Mesendoderm (in vitro differentiated cells): ENCODE measurements at regions not wholly inside any gene's neighbourhood (a gene's known extent, or its start where the extent isn't known, plus 50 kb on each side); places are given as distances from the start of the nearest gene placed in this dataset.

Experiments
- DNase-seq: peaks from one replicate; pipeline ENCODE4 v3.0.0; 2013
- H2AK5ac ChIP-seq: 2 replicates; pipeline ENCODE4 v1.6.1; 2013; ENCODE audit warnings: low read length, inconsistent platforms
- H2BK120ac ChIP-seq: 2 replicates; pipeline ENCODE4 v1.6.1; 2013; ENCODE audit warnings: low read depth, mild to moderate bottlenecking, low read length, moderate library complexity, mixed read lengths
- H2BK15ac ChIP-seq: replicated peaks from 2 replicates; pipeline ENCODE4 v1.6.1; 2013; ENCODE audit warnings: low read depth, mild to moderate bottlenecking, moderate library complexity
- H2BK5ac ChIP-seq: 2 replicates; pipeline ENCODE4 v1.6.1; 2013; ENCODE audit warnings: low read length, inconsistent platforms
- H3K18ac ChIP-seq: 2 replicates; pipeline ENCODE4 v1.6.1; 2013; ENCODE audit warnings: mild to moderate bottlenecking, low read length, mixed read lengths
- H3K23ac ChIP-seq: one replicate; pipeline ENCODE4 v1.6.1; 2013; ENCODE audit warnings: low read length
- H3K27ac ChIP-seq: 2 replicates; pipeline ENCODE4 v1.5.1; 2013; ENCODE audit warnings: low read depth, mild to moderate bottlenecking, inconsistent platforms, low read length, moderate library complexity
- H3K27me3 ChIP-seq: 2 replicates; pipeline ENCODE4 v1.6.1; 2013; ENCODE audit warnings: low read length, control low read depth, mild to moderate bottlenecking, inconsistent platforms; ENCODE audit not compliant: insufficient read depth, poor library complexity
- H3K36me3 ChIP-seq: 2 replicates; pipeline ENCODE4 v1.6.1; 2013; ENCODE audit warnings: low read length, inconsistent platforms; ENCODE audit not compliant: control insufficient read depth, insufficient read depth
- H3K4ac ChIP-seq: one replicate; pipeline ENCODE4 v1.6.1; 2013; ENCODE audit warnings: low read depth, mild to moderate bottlenecking, low read length, moderate library complexity
- H3K4me1 ChIP-seq: 2 replicates; pipeline ENCODE4 v1.6.1; 2013; ENCODE audit warnings: low read depth, low read length, inconsistent platforms; ENCODE audit not compliant: control insufficient read depth
- H3K4me2 ChIP-seq: 2 replicates; pipeline ENCODE4 v1.6.1; 2013; ENCODE audit warnings: low read length
- H3K4me3 ChIP-seq: 2 replicates; pipeline ENCODE4 v1.5.1; 2013; ENCODE audit warnings: mild to moderate bottlenecking, low read length
- H3K56ac ChIP-seq: one replicate; pipeline ENCODE4 v1.6.1; 2013; ENCODE audit warnings: low read length
- H3K79me1 ChIP-seq: 2 replicates; pipeline ENCODE4 v1.6.1; 2013; ENCODE audit warnings: low read length, inconsistent platforms
- H3K79me2 ChIP-seq: 2 replicates; pipeline ENCODE4 v1.6.1; 2013; ENCODE audit warnings: mild to moderate bottlenecking, low read length; ENCODE audit not compliant: control insufficient read depth, insufficient read depth
- H3K9ac ChIP-seq: 2 replicates; pipeline ENCODE4 v1.6.1; 2013; ENCODE audit warnings: low read length, inconsistent platforms
- H4K5ac ChIP-seq: one replicate; pipeline ENCODE4 v1.6.1; 2013; ENCODE audit warnings: low read length
- H4K8ac ChIP-seq: one replicate; pipeline ENCODE4 v1.6.1; 2013; ENCODE audit warnings: low read depth, mild to moderate bottlenecking, control low read depth, low read length, moderate library complexity
- WGBS: extraction: QIAGEN DNeasy Blood & Tissue Kit; methylation state at CpG from one replicate; pipeline ENCODE4 v1.1.7; 2013; ENCODE audit warnings: low lambda C conversion rate, missing lambda C conversion rate; ENCODE audit not compliant: insufficient coverage; ENCODE audit errors: extremely low coverage; 5-methylcytosine and 5-hydroxymethylcytosine counted together

DNA sequence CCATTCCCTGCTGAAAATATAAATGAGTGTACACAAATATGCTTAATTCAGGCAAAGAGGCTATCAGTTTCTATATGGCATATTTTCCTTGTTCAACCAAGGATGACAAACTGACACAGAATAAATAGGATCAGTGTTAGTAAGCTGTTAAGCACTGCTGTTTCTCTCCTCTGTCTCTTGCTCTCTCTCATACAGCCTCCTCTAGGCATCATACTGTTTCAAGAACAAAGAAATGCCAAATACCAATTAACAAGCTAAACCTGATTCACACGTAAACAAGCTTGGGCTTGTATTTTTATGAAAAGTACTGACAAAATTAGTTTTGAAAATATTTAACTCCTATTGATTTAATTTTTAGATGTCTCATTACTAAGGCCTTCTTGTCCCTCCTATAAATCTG, 1027.2 kb upstream of the ACVR2A start:
- Histone ChIP-seq H3K23ac (no peak overlapping the region), H3K4me1 (no peaks in the 10 kb centered on the region), H2BK15ac (no peak overlapping the region), H2BK120ac (no peak overlapping the region), H3K4me3 (no peak overlapping the region), H3K79me2 (no peaks in the 10 kb centered on the region), H4K8ac (no peak overlapping the region), H3K36me3 (no peaks in the 10 kb centered on the region), H3K56ac (no peak overlapping the region), H3K27ac (no peak overlapping the region), H3K9ac (no peak overlapping the region), H3K27me3 (no peaks in the 10 kb centered on the region), H3K4ac (no peak overlapping the region), H3K18ac (no peak overlapping the region), H2AK5ac (no peak overlapping the region), H3K4me2 (no peak overlapping the region), H2BK5ac (no peak overlapping the region), H4K5ac (no peak overlapping the region), H3K79me1 (no peaks in the 10 kb centered on the region)
- WGBS: no CpG with 5 or more reads among the region's 1 CpG
- DNase-seq: peak; percentile 29

DNA sequence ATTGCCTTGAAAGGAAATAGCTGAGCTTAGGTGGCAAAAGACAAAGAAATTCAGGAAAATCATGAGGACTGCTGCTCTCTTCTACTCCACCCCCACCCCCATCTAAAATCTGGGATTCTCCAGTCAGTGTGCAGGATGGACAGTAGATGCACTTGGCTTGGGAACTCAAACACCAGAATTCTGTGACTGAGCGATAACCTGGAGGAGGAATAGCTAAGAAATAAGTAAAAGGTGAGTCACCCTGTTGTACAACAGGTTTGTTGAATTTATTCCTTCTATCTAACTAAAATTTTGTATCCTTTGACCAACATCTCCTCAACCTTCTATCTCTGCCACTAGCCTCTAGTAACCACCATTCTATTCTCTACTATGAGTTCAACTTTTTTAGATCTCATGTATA, 1029.9 kb upstream of the ACVR2A start:
- Histone ChIP-seq H4K8ac (no peak overlapping the region), H2BK5ac (no peak overlapping the region), H4K5ac (no peak overlapping the region), H3K4me3 (no peak overlapping the region), H3K27ac (no peak overlapping the region), H3K4me1 (no peaks in the 10 kb centered on the region), H2BK15ac (no peak overlapping the region), H3K18ac (no peak overlapping the region), H3K23ac (no peak overlapping the region), H3K79me1 (no peaks in the 10 kb centered on the region), H3K36me3 (no peaks in the 10 kb centered on the region), H3K79me2 (no peaks in the 10 kb centered on the region), H3K27me3 (no peaks in the 10 kb centered on the region), H3K4ac (no peak overlapping the region), H3K4me2 (no peak overlapping the region), H2BK120ac (no peak overlapping the region), H2AK5ac (no peak overlapping the region), H3K56ac (no peak overlapping the region), H3K9ac (no peak overlapping the region)
- no peak for DNase-seq
- no CpG with 5 or more reads among the region's 1 CpG for WGBS

DNA sequence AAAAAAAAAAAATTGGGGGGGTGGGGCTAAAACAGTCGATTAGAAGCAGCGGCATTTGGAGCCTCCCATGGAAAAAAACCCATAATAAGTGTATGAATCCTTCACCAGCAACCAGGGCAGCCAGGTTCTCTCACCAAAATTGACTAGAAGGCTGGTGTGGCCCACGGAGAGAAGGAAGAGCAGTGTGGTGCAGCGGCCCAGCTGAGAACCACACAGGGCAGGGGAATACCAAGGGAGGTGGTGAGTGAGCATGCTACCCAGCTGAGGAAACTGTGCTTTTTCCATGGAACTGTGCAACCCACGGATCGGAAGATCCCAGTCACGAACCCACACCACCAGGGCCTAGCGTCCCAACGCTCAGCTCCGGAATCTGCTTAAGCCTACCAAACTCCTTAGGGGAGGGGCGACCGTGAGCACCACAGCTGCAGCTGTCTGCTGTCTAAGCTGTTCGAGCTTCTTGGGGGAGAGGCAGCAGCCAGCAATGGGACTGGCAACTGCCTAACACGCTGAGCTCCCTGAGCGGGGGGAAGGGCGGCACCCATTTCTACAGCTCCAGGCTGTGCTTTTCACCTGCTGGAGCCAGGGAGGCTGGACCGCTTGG, 1037.2 kb upstream of the ACVR2A start:
- no peak overlapping the region for H3K56ac ChIP-seq
- WGBS: no CpG with 5 or more reads among the region's 17 CpGs
- H2AK5ac ChIP-seq: no peak overlapping the region
- no peak overlapping the region for H4K8ac ChIP-seq
- no peak for DNase-seq
- H3K79me2 ChIP-seq: no peaks in the 10 kb centered on the region
- H2BK120ac ChIP-seq: no peak overlapping the region
- H4K5ac ChIP-seq: no peak overlapping the region
- no peaks in the 10 kb centered on the region for H3K27me3 ChIP-seq
- no peak overlapping the region for H3K9ac ChIP-seq
- no peak overlapping the region for H3K4ac ChIP-seq
- no peaks in the 10 kb centered on the region for H3K79me1 ChIP-seq
- no peaks in the 10 kb centered on the region for H3K4me1 ChIP-seq
- H2BK5ac ChIP-seq: no peak overlapping the region
- H3K18ac ChIP-seq: no peak overlapping the region
- no peak overlapping the region for H3K4me3 ChIP-seq
- H3K27ac ChIP-seq: no peak overlapping the region
- no peak overlapping the region for H2BK15ac ChIP-seq
- no peak overlapping the region for H3K23ac ChIP-seq
- no peaks in the 10 kb centered on the region for H3K36me3 ChIP-seq
- no peak overlapping the region for H3K4me2 ChIP-seq

DNA sequence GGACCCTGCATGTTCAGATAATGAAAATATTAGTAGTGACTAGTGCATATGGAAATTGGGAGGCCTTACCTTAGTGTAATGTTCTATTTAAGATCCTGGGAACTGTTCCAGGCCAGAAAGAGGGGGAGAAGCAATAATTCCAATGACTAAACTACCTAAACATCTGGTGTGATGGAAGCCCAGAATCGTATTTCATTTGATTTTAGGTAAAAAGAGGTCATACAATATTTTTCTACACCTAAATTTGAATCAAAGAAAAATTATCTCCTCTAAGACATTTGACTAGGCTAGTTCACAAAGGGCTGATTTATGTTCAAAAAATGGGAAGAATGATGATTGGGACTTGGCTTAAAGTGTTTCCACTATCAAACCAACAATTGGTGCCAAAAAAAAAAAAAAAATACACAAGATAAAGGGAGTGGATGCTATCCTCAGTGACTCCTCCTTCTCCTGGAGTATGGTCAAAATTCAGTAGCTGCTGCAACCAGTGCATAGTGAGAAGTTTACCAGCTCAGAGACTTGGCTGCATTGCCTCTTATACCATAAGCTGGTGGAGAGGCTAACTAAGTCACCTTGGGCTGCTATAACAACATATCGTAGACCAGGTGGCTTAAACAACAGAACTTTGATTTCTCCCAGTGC, 1038.3 kb upstream of the ACVR2A start:
- Histone ChIP-seq H2AK5ac (no peak overlapping the region), H3K79me2 (no peaks in the 10 kb centered on the region), H3K27ac (no peak overlapping the region), H3K4ac (no peak overlapping the region), H3K23ac (no peak overlapping the region), H4K5ac (no peak overlapping the region), H3K4me1 (no peaks in the 10 kb centered on the region), H3K18ac (no peak overlapping the region), H3K79me1 (no peaks in the 10 kb centered on the region), H3K4me2 (no peak overlapping the region), H3K27me3 (no peaks in the 10 kb centered on the region), H3K36me3 (no peaks in the 10 kb centered on the region), H3K4me3 (no peak overlapping the region), H2BK5ac (no peak overlapping the region), H2BK120ac (no peak overlapping the region), H3K56ac (no peak overlapping the region), H2BK15ac (no peak overlapping the region), H4K8ac (no peak overlapping the region), H3K9ac (no peak overlapping the region)
- no CpG with 5 or more reads among the region's 2 CpGs for WGBS
- DNase-seq: no peak

DNA sequence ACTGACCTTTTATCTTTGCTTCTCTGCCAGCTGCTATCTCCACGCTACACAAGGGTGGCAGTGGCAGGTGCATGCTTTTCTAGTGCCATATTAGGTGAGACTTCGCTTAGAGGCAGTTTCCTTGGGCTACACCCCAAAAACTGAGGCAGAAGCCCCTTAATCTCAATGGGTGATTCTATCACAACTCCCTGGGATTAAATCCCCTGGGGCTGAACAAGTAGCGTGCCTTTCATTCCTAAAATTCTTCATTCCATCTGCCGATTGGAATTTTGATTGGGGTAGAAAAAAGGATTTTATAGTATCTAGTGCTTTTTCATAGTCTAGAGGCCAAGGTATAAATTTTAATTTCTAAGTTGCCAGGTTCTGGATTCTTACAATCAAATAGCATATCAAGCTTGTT, 1040.5 kb upstream of the ACVR2A start:
- Histone ChIP-seq H2BK120ac (no peak overlapping the region), H3K9ac (no peak overlapping the region), H3K4me2 (no peak overlapping the region), H3K4me3 (no peak overlapping the region), H2AK5ac (no peak overlapping the region), H2BK15ac (no peak overlapping the region), H3K18ac (no peak overlapping the region), H3K4me1 (no peaks in the 10 kb centered on the region), H3K27ac (no peak overlapping the region), H4K8ac (no peak overlapping the region), H3K36me3 (no peaks in the 10 kb centered on the region), H2BK5ac (no peak overlapping the region), H3K79me2 (no peaks in the 10 kb centered on the region), H3K56ac (no peak overlapping the region), H3K23ac (no peak overlapping the region), H3K79me1 (no peaks in the 10 kb centered on the region), H3K27me3 (no peaks in the 10 kb centered on the region), H4K5ac (no peak overlapping the region), H3K4ac (no peak overlapping the region)
- peak; percentile 42 for DNase-seq
- WGBS: no CpG with 5 or more reads among the region's 4 CpGs

DNA sequence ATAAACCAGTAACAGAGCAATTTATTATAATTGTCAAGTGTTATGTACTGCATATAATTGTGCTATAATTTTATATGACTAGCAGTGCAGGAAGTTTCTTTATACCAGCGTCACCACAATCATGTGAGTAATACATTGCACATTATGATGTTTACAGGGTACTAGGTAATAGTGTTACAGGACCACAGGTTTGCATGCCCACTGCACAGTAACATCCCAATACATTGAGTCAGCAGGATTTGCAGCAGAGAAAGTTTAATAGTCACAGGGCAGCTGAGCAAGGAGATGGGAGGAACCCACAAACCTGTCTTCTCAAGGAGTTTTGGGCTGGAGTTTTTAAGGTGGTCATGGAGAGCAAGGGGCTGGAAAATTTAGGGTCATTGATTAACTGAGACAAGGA, 1042.9 kb upstream of the ACVR2A start:
- no peak overlapping the region for H3K23ac ChIP-seq
- H4K5ac ChIP-seq: no peak overlapping the region
- H3K18ac ChIP-seq: no peak overlapping the region
- no peak overlapping the region for H3K4me3 ChIP-seq
- no peak overlapping the region for H3K27ac ChIP-seq
- H3K79me1 ChIP-seq: no peaks in the 10 kb centered on the region
- H3K36me3 ChIP-seq: no peaks in the 10 kb centered on the region
- H2AK5ac ChIP-seq: no peak overlapping the region
- no peak overlapping the region for H4K8ac ChIP-seq
- H2BK120ac ChIP-seq: no peak overlapping the region
- no peaks in the 10 kb centered on the region for H3K4me1 ChIP-seq
- no peak overlapping the region for H3K4me2 ChIP-seq
- H3K27me3 ChIP-seq: no peaks in the 10 kb centered on the region
- no peak overlapping the region for H2BK15ac ChIP-seq
- no peak overlapping the region for H3K9ac ChIP-seq
- no peaks in the 10 kb centered on the region for H3K79me2 ChIP-seq
- no peak overlapping the region for H3K4ac ChIP-seq
- H3K56ac ChIP-seq: no peak overlapping the region
- no peak overlapping the region for H2BK5ac ChIP-seq
- no CpG with 5 or more reads among the region's 1 CpG for WGBS
- no peak for DNase-seq
